ENCODE measurements at regions not wholly inside any gene's neighbourhood (a gene's known extent, or its start where the extent isn't known, plus 50 kb on each side); places are given as distances from the start of the nearest gene placed in this dataset.
"Not testable (repeated sequence)": the region's sequence is repeated elsewhere in the genome, so short reads cannot be mapped to it uniquely, and the experiment has no call there.

DNA sequence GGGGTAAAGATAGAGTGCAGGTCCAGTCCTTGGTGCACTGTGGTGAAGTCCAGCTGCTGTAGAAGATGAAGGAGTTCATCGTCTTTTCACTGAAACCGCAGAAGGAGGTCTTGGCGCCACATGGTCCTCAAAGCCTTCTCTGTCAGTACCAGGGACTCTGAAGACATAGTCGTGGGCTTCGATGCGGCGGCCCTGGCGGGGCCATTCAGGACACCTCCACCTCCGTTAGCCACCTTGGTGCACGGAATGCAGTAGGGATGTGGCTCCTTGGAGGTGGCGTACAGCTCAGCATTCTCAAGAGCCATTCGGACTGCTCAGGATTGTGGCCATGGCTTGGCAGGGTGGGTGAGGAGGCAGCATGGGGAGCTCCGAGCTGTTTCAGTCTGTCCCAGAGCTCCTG, 418.8 kb downstream of the SUCLG1 start:
- no peak for DNase-seq

- DNase-seq, result no peak
These were observed 420.2 kb downstream of the SUCLG1 start for GRCh38 chr2:84038866-84039265.

GRCh38 chr2:84033347-84033974, 425.6 kb downstream of the SUCLG1 start:
- no peak for DNase-seq

- no peak for DNase-seq
These were observed 427.6 kb downstream of the SUCLG1 start for GRCh38 chr2:84031312-84032050.

GRCh38 chr2:84029903-84030575, 429.0 kb downstream of the SUCLG1 start:
- DNase-seq, result no peak

DNA sequence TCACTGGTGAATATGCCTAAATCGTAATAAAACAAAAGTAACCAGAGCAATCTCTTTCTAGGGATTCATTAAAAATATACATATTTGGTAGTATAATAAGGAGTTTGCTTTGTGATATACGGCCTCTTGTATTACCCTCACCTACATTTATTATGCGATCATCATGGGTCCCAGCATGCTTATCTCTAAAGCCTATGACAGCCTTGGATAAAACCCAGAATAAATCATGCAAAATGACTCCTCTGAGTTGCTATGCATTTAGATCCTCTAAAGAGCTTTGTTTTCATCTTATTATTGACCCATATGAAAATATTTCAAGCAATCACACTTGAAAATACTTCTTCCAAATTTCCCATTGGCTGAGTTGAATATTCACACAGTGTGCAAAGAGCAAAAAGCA, 432.3 kb downstream of the SUCLG1 start:
- no peak for DNase-seq

GRCh38 chr2:84022810-84023431, 436.2 kb downstream of the SUCLG1 start:
- DNase-seq, result peak in 1 of 5 experiments; percentile 24

DNA sequence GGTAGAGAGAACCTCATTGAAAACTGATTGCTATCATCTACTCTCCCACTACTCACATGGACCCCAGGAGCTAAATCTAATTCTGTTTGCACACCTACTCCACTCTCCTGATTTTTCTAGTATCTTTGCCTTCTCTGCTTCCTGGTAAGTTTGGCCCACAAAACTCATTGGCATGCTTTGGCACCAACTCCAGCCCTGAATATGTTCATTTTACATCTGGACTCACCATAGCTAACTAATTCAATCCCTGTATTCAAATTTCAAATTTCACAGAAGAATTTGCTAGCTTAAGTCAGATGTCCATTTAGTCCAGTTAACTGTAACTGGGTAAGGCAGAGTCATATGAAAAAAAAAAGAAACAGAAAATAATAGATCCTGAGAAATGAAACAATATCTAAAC, 442.1 kb downstream of the SUCLG1 start:
- DNase-seq, result no peak

DNA sequence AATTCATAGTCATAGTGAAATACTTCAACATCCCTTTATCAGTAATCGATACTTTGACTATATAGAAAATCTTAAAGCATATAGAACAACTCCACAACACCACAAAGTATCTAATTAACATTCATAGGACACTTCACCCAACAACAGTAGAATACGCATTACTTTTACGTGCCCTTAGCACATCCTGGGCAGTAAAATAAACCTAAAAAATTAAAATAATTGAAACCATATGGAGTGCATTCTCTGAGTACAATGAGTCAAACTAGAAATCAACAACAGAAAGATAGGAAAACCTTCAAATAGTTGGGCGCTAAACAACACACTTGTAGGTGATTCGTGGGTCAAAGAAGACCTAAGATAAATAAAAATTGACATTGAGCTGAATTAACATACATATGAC, 442.9 kb downstream of the SUCLG1 start:
- DNase-seq, result no peak

DNA sequence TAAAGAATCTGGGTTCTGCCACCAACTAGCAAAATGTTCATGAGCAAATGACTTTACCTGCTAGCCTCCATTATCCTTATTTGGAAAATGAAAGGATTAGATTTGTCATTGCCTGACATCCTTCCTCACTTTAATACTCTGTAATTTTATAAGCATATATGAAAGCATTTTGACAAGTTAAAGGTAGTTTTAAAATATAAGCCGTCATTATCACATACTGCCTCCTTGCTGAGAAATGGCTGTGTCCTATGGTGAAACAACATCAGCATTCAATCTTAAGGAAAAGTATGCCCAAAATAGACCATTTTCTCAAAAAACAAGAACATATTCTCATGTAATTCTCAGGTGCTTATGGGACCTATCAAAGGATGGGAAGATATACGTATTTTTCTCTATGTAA, 461.2 kb downstream of the SUCLG1 start:
- DNase-seq, result no peak

DNA sequence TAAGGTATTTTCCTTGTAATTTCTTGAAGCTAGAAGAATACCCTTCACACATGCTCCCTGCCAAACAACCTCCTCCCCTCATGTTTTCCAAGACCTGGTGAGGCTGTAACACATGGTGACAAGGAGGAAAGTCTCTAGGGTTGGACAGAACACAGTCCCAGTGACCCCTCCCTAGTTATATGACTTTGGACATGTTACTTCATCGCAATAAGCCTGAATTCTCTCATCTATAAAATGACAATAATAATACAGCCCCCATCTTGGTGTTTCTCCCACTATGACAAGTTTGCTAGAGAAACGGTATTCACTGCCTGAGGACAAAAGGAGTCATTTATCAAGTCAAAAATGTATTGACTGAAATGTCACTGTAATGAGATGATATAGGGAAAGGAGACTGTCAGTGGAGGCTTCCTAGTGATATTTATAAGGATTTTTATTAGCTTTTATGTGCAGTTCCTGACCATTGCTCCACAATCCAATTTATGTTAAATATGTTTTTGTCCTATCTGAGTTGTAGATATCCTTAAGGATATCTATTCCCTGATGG, 464.4 kb downstream of the SUCLG1 start:
- no peak for DNase-seq

DNA sequence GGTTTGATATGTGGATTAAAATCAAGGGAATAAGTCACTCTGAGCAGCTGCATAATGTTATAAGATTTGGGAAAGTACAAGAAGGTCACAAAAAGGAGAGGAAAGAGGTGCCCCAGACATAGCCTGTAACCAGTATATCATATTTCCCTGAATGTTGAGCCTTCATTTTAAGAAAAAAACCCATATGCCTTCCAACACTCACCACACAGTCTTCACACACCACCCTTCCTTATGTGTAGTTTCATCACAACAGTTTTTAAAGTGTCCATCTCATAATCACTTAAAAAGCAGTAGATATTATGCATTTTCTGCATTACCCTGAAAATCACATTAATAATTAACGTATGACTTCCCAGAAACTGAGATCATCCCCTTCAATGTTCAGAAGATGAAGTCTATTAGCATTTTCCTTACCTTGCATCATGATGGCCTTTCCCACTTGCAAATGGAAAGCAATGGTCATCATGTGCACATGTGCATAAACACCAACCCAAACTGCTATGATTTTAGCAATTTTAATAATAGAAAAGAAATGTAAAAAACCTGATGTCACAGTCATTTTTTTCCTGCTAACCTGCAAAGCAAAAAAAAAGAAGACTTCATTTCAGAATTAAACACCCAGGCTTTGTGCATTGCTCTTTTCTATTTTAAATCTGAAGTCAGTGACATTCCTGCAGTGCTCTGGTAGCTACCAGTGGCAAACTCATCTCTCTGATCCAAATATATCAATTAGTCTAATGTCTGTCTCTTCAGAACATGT, 465.0 kb downstream of the SUCLG1 start:
- no peak for DNase-seq

- no peak for DNase-seq
These were observed 467.1 kb downstream of the SUCLG1 start for GRCh38 chr2:83991992-83992391.

DNA sequence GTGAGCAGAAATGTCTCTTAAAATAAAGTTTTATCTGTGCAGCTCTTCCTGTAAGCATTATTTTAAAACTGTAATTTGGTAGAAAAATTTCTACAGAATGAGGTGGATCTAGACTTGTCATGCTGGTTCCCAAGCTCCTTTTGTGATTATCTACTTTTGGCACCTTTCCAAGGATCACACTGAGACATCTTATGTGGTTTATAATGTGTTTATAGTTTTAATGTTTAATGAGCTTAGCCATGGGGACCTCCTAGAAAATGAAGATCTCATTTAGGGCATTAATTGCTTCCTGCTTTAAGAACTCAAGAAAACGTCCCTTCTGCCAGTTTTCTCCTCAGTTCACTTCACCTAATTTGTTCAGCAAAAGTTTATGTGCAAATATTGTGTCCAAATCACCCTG, 468.4 kb downstream of the SUCLG1 start:
- DNase-seq, result no peak

DNA sequence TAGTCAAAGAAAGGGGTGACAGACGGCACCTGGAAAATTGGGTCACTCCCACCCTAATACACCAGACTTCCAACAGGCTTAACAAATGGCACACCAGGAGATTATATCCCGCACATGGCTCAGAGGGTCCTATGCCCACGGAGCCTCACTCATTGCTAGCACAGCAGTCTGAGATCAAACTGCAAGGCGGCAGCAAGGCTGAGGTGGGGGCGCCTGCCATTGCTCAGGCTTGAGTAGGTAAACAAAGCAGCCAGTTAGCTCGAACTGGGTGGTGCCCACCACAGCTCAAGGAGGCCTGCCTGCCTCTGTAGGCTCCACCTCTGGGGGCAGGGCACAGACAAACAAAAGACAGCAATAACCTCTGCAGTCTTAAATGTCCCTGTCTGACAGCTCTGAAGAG, 482.5 kb downstream of the SUCLG1 start:
- not testable (repeated sequence) for DNase-seq

DNA sequence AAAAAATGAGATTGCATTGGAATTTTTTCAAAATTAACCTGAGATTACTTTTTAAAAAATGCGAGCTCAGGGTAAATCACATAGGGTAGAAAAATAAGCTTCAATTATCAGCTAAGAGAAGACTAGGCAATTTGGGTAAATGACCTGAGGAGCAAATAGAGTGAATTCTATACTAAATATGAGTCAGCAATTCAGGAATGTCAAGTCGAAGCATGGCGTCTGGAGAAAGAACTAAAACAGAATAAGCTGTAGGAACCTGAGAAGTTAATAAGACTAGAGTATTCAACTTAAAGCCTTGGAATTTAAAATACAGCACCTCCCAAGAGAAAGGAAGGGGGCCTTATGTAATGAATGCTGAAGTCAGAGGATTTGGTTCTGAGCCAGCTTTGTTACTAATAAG, 487.0 kb downstream of the SUCLG1 start:
- DNase-seq, result no peak

DNA sequence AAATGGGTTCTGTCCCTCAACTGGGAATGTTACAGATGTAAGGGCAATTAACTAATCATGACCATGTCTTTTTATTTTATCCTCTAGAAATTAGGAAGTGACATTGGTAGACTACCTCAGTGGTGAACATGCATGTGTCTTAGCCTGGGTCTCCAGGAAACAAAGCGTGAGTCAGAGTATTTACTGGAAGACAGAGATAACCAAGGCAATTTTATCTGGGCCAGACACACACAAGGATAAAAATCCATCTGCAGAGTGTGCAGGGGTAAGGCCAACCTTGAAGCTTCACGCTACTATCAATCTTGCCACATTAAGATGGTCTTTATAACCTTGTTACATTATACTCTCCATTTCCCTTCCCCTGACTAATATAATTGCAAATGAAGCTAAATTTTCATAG, 487.5 kb downstream of the SUCLG1 start:
- DNase-seq, result no peak

- DNase-seq, result no peak
These were observed 488.7 kb downstream of the SUCLG1 start for GRCh38 chr2:83970217-83970929.

GRCh38 chr2:83969085-83969484, 490.0 kb downstream of the SUCLG1 start:
- no peak for DNase-seq

DNA sequence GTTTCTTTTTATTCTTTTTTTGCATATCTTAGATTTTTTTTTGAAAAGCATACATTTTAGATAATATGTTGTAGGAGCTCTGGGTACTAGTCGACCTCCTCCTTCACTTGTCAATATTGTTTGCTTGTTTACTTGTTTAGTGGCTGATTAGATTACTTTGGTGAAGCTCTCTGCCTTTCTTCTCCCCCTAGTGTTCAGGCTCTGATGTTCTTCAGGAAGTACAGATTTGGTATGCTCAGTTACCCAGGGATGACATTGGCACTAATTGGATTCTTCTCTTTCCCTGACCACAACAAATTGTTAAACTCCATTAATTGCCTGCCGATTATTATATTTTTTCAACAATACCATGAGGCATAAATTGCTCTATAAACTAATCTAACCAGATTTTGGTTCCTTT, 491.2 kb downstream of the SUCLG1 start:
- no peak for DNase-seq

DNA sequence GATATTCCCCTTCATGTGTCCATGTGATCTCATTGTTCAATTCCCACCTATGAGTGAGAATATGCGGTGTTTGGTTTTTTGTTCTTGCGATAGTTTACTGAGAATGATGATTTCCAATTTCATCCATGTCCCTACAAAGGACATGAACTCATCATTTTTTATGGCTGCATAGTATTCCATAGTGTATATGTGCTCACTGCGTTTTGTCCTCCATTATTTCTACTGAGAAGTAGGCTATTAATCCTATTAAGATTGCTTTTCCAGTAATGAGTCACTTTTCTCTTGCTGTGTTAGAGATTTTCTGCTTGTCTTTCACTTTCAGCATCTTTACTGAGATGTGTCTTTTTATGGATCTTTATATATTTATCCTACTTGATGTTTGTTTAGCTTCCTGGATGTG, 492.1 kb downstream of the SUCLG1 start:
- not testable (repeated sequence) for DNase-seq

GRCh38 chr2:83961512-83961911, 497.6 kb downstream of the SUCLG1 start:
- no peak for DNase-seq

All from T-helper 2 cell (primary cell).